Superior temporal gyrus (tissue), 1 donor: ENCODE measurements at regions not wholly inside any gene's neighbourhood (a gene's known extent, or its start where the extent isn't known, plus 50 kb on each side); places are given as distances from the start of the nearest gene placed in this dataset.
"Not testable (repeated sequence)": the region's sequence is repeated elsewhere in the genome, so short reads cannot be mapped to it uniquely, and the experiment has no call there.

ENCODE experiments used
- DNase-seq: peaks from one replicate; pipeline ENCODE4 v3.0.0-alpha.2; 2016; ENCODE audit errors: extremely low spot score

GRCh38 chr4:106869551-106869950, 166.6 kb downstream of the DKK2 start:
- no peak for DNase-seq

- DNase-seq = no peak
These were observed 167.6 kb downstream of the DKK2 start for GRCh38 chr4:106868381-106869035.

- no peak for DNase-seq
These were observed 171.9 kb downstream of the DKK2 start for GRCh38 chr4:106864231-106864630.

- DNase-seq = no peak
These were observed 181.4 kb downstream of the DKK2 start for GRCh38 chr4:106854569-106855351.

- DNase-seq = no peak
These were observed 183.7 kb downstream of the DKK2 start for GRCh38 chr4:106852426-106852825.

- no peak for DNase-seq
These were observed 184.4 kb downstream of the DKK2 start for GRCh38 chr4:106851726-106852125.

- no peak for DNase-seq
These were observed 185.4 kb downstream of the DKK2 start for GRCh38 chr4:106850691-106851090.

- no peak for DNase-seq
These were observed 200.2 kb downstream of the DKK2 start for GRCh38 chr4:106835919-106836318.

- no peak for DNase-seq
These were observed 205.2 kb downstream of the DKK2 start for GRCh38 chr4:106830879-106831278.

- DNase-seq = no peak
These were observed 217.3 kb downstream of the DKK2 start for GRCh38 chr4:106818764-106819163.

- no peak for DNase-seq
These were observed 219.6 kb downstream of the DKK2 start for GRCh38 chr4:106816496-106816895.

- no peak for DNase-seq
These were observed 226.0 kb downstream of the DKK2 start for GRCh38 chr4:106810122-106810521.

GRCh38 chr4:106809076-106809475, 227.0 kb downstream of the DKK2 start:
- no peak for DNase-seq

GRCh38 chr4:106806158-106806797, 229.8 kb downstream of the DKK2 start:
- no peak for DNase-seq

- DNase-seq = no peak
These were observed 233.0 kb downstream of the DKK2 start for GRCh38 chr4:106803083-106803482.

GRCh38 chr4:106801386-106801785, 234.7 kb downstream of the DKK2 start:
- no peak for DNase-seq

GRCh38 chr4:106796876-106797275, 239.2 kb downstream of the DKK2 start:
- no peak for DNase-seq

- DNase-seq = no peak
These were observed 240.8 kb downstream of the DKK2 start for GRCh38 chr4:106795326-106795725.

- DNase-seq = no peak
These were observed 242.2 kb downstream of the DKK2 start for GRCh38 chr4:106793933-106794332.

GRCh38 chr4:106775636-106776035, 260.5 kb downstream of the DKK2 start:
- DNase-seq = no peak

- not testable (repeated sequence) for DNase-seq
These were observed 262.1 kb downstream of the DKK2 start for GRCh38 chr4:106774055-106774454.

- no peak for DNase-seq
These were observed 262.8 kb downstream of the DKK2 start for GRCh38 chr4:106773076-106773905.
